Esophagus mucosa (tissue), 1 donor: ENCODE measurements at regions not wholly inside any gene's neighbourhood (a gene's known extent, or its start where the extent isn't known, plus 50 kb on each side); places are given as distances from the start of the nearest gene placed in this dataset.
"Not testable (repeated sequence)": the region's sequence is repeated elsewhere in the genome, so short reads cannot be mapped to it uniquely, and the experiment has no call there.

ENCODE experiments used
- ATAC-seq: fragments of 200-7000 bp; cut with Tn5 transposase; one replicate; pipeline ENCODE4 v1.9.1; 2020
- donor health status: DM: yes; HTN: yes; CAD: no.

DNA sequence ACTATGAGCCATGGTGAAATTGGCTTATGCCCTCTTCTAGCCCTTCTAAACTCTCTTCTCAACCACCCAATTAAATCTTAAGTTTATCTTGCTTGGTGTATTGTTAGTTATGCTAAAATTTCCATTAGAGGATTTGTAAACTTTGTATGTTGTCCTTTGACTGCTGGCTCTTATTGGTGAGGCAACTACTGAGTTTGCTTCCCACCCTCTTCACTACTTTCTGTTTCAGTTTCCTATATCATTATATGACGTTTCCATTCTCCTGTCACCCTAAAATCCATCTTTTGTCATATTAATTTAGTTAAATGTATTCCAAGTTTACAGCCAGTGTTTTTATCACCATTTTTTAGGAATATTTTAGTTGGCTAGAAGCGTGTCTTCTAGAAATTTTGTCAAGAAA lies 80.9 kb upstream of the VWC2 start:
- no peak for ATAC-seq

DNA sequence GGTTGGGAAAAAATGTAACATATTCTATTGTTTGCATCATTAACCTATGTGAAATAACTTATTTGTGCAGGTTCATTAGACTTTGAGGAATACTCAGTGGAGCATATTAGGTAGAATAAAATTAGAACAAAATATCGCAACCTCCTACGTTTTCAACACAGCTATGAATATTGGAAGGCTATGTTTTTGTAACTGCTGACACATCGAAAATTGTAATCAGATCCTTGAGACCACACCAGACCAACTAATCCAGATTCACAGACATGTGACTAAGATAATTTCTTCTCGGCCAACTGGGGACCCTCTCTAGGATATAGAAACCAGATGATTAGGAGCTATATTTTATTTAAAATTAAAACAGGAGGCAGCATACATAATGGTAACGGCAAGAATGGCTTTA lies 77.5 kb upstream of the VWC2 start:
- no peak for ATAC-seq

DNA sequence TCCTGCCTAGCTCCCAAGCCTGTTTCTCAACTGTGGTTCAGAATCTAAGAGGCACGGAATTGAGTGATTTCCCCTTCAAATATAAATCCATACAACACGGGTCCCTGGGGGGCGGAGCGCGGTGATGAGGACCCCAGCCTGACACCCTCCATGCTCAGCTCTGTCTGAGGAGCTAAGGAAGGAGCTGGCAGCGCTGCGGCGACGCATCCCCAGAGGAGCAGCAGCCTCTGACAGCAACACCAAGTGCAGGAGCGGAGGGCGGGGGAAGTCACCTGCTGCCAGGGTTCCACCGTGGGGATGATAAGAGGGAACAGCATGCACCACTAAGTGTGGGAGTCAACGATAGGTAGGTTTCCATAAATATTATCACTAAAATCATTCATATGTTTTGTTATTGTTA lies 72.6 kb upstream of the VWC2 start:
- ATAC-seq = no peak

DNA sequence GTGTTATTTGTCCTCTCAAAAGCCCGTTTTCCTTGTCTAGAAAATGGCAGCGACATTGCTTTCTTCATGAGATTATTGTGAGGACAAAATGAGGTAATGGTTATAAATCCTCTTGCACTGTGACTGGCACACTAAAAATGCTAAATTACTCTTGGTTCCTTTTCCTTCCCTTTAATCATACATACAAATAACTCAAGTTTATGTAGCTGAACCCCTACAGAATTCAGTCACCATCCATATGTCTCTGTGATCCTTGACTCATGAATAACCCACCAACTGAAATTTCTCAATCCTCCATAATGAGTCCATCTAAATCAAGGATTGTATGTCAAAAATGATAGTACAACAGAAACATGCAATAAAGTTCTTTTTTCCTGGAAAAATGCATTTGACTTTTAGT lies 71.3 kb upstream of the VWC2 start:
- ATAC-seq = no peak

DNA sequence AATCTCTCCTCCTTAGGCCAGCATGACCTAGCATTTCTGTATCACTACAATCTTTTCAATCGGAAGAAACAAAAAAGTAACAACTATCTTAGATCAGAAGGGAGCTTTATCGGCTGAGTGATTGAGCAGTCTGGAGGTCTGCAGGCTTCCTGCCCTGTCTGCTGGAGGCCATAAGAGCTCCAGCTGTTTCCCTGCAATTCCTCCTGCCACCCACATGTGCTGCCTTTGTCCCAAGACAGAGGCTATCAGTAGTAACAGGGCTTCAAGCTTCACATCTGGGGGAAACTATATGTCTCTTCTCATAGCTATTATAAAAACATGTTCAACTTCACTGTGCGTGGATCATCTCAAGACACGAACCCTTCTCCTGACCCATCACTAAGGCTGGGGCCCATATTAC lies 70.1 kb upstream of the VWC2 start:
- no peak for ATAC-seq

DNA sequence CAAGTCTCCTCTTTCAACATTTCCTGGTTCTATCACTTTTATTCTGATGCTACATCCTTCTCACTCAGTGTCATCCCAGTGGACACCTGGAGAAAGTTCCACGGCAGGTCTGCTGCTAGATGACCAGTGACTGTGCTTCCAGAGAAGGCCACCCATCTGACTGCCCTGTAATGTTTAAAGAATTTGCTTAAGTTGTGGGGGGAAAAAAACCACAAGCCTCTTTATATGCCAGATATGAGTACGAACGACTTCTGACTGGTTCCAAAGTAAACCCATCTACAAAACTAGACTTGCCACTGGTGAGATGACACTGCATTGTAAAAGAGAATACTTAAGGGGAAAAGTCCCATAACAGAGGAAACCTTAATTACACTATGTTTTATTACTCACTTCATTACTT lies 69.6 kb upstream of the VWC2 start:
- no peak for ATAC-seq

DNA sequence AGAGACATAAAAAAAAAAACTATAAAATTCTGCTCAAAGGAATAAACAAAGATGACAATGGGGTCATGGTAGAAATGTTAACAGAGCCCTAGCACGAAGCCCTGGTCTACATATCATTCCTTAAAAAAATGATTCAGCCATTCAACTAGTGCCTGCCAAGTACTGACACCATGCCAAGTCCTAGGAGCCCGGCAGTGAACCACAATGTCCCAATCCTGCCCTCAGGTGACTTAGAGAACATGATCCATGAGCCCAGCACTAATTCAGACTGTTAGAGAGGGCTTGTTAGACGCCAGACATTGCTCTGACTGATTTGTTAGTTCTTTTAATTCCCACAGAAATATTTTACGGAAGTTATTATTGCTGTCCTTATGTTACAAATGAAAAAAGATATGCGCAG lies 67.3 kb upstream of the VWC2 start:
- ATAC-seq = no peak

DNA sequence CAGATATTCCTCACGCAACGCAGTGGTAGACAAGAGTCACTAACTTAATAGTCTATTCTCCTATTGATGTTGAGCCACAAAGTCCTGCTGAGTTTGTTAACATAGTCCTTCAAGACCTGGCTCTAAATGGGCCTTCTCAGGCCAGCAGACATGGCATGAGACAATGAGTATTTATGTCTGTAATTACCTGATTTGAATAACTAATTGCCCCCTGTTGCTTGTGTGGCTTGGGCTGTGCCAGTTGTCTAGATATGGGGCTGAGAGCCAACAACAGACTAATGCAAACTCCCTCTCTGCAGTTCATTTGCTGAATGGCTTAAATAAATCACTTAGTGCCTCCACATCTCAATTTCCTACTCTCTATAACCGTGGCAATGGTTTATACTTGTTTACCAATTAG lies 65.5 kb upstream of the VWC2 start:
- ATAC-seq = no peak

DNA sequence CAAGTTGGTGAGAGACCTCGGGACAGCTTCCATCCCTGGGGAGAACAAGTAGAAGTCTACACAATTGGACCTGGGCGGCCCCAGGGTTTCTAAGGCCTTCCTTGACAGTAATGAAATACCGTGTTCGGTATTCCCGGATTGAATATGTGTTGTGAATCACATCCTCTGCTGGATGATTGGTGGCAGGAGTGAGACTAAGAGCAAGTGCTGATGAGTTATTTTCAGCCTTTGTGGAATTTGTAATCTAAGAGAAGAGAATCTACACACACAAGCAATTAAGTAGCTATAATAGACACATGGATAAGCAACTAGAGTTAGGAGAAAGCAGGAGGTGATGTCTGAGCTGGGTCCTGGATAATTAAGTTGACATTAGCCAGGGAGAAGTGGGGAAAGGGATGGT lies 64.8 kb upstream of the VWC2 start:
- no peak for ATAC-seq

DNA sequence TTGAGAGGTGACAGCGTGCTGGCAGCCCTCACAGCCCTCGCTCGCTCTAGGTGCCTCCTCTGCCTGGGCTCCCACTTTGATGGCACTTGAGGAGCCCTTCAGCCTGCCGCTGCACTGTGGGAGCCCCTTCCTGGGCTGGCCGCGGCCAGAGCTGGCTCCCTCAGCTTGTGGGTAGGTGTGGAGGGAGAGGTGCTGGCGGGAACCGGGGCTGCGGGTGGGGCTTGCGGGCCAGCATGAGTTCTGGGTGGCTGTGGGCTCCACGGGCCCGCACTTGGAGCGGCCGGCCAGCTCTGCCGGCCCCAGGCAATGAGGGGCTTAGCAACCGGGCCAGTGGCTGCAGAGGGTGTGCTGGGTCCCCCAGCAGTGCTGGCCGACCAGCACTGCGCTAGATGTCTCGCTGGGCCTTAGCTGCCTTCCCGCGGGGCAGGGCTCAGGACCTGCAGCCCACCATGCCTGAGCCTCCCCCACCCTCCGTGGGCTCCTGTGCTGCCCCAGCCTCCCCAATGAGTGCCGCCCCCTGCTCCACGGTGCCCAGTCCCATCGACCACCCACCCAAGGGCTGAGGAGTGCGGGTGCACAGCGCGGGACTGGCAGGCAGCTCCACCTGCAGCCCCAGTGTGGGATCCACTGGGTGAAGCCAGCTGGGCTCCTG lies 62.2 kb upstream of the VWC2 start:
- not testable (repeated sequence) for ATAC-seq

DNA sequence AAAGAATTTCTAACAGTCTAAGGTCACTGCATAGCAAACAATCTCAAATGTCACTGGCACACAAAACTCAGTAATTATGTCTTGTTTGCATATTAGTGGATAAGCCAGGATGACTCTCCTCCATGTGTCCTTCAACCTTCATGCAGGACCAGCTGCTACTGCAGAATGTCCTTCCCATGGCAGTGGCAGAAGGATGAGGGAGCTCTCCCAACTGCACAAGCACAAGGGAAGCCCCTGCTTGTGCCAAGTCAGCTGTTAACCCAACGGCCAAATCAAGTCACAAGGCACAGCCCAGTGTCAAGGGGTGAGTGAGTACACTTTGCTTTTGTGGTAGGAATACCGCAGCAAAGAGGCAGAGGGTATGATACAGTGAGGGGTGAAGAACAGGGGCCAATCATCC lies 59.3 kb upstream of the VWC2 start:
- no peak for ATAC-seq

DNA sequence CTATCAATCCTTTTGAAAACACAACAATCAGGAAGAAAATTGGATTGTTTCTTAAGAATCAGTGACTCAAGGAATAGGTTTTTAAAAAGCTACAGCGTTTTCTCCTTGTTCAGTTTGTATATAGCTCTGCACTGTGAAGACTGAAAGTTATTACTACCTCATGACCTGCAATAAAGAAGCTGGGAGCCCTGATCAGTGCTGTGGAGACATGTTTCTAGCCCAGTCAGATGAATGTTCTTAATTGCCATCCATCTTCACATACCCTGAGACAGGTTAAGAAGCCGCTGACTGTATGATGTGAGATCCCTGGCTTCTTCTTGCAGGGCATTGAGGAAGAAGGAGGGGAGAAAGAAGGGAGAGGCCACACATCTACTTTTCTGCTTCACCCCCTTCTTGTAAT lies 58.0 kb upstream of the VWC2 start:
- no peak for ATAC-seq

DNA sequence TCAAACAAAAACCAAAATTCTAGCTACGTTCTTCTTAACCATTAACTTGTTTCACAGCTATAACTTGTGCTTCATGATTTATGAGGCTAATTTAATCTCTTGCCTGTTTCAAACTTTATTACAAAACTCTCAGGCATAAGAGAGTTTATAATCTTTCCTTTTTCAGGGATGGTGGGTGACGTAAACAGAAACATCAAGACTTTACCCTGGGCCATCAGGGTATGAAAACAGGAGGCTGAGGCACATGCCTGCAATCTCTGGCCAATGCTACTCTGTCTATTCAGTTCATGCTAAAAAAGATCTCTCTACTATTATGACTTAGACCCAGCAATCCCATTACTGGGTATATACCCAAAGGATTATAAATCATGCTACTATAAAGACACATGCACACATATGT lies 55.9 kb upstream of the VWC2 start:
- ATAC-seq = no peak

DNA sequence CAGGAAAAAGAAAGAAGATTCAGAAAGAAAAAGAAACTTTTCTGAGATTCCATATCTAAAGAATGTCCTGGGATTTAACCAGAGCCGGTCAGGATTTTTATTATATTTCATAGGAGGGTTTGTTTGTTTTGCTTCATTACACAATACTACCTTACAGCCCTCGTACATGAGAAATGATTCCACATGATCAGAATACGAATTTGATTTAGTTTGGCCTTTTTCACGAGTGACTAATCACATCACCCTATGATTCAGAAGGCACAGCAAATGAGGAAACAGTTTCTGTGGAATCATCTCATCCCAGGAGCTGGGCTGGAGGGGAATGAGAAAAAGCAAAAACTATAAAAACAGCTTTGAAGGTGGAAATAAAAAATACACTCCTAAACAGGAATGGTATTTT lies 54.7 kb upstream of the VWC2 start:
- ATAC-seq = peak; percentile 48

DNA sequence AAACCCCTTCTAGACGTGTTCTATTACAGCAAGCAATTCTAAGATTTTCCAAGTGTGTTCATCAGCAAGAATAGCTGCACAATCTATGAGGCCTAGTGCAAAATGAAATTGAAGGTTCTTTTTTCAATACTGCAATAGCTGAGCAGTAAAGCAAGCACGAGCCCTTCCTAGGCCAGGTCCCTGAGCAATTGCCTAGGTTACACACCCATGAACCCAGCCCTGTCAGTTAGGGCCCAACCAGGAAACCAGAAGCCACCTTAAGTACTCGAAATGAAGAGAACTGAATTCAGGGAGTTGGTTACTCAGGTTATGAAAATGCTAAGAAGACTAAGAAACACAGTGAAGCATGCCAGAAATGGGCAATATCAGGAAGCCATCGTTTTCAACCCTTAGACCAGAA lies 52.0 kb upstream of the VWC2 start:
- no peak for ATAC-seq
